NCI-H2107 (cell line): ENCODE measurements at regions not wholly inside any gene's neighbourhood (a gene's known extent, or its start where the extent isn't known, plus 50 kb on each side); places are given as distances from the start of the nearest gene placed in this dataset.
"Not testable (repeated sequence)": the region's sequence is repeated elsewhere in the genome, so short reads cannot be mapped to it uniquely, and the experiment has no call there.

Experiments used
- DNase-seq: peaks from one replicate; lab custom pipeline; 2025; lab: John Stamatoyannopoulos, UW

DNA sequence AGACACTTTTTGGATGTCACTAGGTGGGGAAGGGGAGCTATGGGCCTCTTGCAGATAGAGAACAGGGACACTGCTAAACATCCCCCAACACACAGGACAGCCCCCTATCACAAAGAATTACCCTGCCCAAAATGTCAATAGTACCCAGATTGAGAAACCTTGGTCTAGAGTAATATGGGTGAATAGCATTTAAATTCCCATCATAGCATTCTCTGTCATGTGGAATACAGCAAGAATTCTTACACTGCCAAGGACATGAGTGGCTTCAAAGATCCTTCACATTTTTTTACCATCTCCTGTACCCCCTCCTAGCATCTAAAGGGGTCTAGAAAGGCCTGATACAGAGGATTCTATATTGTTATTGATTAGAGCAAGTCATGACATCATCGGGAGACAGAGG is 83.1 kb upstream of the SSTR4 start:
- no peak for DNase-seq

DNA sequence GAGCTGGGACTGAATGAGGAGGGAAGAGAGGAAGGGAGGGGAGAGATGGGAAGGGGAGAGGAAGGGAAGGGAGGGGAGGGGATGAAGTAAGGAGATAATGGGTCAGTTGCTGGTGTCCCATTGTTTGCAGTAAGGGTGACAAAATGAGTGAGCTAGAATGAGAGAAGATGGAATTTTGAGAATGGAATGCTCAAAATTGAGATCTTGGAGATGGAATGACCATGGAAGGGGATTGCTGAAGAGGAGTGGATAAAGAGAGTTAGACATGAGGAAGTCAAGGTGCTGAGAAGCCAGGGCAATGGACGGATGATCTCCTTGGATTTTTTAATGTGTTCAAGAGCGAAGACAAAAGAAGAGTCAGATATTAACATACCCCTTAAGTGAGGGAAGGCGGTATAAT is 80.5 kb upstream of the SSTR4 start:
- no peak for DNase-seq

DNA sequence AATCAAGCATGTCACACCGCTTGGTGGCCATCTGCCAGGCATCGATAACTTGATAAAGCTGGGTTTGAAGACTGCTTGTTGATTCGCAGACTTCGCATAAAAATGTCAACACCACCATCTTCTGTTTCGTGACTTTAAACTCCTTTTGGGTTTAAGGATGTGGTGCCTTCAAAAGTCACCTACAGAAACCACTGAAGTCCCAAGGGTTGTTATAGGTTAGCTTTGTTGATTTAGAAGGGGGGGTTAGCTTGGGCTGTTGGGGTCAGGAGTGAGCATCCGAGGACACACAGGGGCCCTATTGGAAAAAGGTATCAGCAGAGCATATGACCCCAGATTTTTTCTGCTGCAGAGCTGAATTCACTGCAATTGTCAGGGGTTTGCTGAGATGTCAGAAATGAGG is 76.7 kb upstream of the SSTR4 start:
- DNase-seq = no peak

DNA sequence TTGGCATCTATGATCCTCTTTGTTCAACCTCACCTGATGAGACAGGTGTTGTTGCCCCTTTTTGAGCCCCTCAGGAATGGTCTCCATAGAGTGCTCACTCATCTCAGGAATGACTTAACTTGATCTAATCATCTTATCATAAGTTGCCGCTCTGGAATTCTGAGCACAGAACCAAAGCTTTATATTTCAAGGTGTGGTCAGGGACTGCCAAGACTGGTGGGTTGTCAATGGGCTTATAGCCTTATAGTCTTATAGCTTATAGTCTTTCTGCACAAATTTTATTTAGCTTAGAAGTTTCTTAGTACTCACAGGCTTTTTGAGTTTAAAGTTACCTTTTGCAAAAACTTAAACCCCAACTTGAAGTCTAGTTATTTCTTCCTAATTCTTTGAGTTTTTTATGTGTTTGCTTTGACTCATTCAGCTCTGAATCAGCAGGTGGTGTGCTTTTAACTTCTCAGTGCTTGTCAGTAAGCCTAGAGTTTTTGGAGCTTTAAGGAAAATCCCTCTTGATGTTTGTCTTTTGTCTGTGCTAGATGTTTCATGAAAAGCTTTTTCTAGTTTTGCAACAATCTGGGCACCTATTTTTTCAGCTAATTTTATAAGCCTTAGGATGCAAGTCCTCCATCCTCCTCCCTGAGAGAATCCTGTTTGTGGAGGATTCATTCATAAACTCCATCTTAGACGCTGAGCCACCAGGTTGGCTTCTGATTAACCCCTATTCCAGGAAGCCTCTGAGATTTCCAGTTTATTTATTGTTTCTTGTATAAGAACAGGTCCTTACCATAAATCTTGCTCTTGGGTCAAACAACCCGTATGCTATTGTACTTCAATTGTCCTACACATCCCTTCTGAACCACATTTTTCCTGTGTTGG is 72.3 kb upstream of the SSTR4 start:
- DNase-seq = no peak

DNA sequence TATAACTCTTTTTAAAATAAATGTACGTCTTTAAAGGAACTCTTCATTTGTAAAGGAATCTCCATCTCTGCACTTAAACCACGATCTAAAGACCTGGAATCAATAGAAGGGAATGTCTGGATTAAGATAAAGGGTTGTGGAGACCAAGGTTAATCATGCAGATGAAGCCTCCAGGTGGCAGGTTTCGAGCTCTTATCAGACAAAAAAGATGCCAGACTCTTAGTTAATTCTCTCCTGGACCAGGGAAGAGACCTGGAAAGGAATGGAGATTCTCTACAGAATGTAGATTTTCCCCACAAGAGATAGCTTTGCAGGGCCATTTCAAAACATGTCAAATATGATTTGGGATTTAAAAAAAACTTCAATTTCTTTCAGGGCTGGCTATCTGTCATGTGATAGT is 71.5 kb upstream of the SSTR4 start:
- DNase-seq = no peak

DNA sequence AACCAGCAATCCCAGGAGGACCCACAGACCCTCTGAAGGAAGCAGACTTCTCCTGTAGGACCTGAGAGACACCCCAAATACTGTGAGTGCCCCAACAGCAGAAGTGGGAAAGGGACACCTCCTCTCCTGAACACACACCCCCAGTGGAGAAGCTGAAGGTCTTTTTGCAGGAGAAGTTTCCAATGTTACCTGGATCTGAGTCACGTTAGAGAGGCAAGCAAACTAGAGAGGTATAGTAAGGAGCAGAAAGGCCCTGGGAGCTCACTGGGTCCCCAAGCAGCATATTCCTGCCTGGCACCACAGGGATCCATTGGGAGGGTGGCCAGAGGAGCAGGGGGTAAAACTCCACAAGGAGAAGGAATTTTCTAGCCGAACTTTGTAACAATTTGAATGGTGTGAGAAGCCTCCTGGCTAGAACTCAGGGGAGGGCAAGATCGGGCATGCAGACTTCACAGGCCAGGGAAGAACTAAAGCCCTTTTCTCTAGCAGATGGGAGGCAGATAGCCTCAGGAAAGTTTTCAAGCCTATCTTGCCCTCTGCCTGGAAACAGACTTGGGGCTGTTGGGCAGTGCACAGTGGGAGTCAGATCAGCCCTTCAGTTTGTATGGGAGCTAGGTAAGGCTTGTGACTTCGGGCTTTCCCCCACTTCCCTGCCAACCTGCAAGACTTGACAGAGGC is 68.2 kb upstream of the SSTR4 start:
- no peak for DNase-seq

DNA sequence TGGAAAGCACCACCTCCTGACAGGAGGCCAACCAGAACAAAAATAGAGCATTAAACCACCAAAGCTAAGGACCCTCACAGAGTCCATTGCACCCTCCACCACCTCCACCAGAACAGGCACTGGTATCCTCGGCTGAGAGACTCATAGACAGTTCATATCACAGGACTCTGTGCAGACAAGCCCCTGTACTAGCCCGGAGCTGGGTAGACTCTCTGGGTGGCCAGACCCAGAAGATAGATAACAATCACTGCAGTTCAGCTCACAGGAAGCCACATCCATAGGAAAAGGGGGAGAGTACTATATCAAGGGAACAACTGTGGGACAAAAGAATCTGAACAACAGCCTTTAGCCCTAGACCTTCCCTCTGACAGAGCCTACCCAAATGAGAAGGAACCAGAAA is 67.4 kb upstream of the SSTR4 start:
- DNase-seq = not testable (repeated sequence)

DNA sequence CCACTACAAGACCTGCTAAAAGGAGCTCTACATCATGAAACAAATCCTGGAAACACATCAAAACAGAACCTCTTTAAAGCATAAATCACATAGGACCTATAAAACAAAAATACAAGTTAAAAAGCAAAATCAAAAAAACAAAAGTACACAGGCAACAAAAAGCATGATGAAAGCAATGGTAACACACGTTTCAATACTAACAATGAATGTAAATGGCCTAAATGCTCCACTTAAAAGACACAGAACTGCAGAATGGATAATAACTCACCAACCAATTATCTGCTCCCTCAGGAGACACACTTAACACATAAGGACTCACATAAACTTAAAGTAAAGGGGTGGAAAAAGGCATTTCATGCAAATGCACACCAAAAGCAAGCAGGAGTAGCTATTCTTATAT is 66.1 kb upstream of the SSTR4 start:
- DNase-seq = not testable (repeated sequence)

DNA sequence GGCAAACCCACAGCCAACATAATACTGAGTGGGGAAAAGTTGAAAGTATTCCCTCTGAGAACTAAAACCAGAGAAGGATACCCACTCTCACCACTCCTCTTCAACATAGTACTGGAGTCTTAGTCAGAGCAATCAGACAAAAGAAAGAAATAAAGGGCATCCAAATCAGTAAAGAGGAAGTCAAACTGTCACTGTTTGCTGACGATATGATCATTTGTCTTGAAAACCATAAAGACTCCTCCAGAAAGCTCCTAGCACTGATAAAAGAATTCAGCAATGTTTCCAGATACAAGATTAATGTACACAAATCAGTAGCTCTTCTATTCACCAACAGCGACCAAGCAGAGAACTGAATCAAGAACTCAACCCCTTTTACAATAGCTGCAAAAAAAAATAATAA is 64.0 kb upstream of the SSTR4 start:
- DNase-seq = not testable (repeated sequence)

DNA sequence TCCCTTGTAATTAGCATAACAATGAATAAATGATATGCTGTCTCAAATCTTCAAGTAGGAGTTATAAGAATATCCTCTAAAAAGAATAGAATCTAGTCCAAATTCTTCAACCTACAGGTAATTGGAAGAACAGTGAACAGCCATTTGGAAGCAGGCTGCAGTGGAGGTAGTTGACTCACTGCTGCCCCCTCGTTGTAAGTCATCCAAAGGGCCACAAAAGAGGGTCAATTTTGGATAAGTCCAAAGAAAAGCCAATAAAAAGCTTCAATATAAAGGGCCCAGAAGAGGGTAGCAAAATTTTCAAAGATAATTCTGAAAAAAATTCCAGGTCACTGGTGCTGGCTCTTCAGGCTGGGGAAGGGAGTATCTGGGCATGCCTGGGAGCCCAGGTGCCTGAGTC is 60.8 kb upstream of the SSTR4 start:
- DNase-seq = no peak

DNA sequence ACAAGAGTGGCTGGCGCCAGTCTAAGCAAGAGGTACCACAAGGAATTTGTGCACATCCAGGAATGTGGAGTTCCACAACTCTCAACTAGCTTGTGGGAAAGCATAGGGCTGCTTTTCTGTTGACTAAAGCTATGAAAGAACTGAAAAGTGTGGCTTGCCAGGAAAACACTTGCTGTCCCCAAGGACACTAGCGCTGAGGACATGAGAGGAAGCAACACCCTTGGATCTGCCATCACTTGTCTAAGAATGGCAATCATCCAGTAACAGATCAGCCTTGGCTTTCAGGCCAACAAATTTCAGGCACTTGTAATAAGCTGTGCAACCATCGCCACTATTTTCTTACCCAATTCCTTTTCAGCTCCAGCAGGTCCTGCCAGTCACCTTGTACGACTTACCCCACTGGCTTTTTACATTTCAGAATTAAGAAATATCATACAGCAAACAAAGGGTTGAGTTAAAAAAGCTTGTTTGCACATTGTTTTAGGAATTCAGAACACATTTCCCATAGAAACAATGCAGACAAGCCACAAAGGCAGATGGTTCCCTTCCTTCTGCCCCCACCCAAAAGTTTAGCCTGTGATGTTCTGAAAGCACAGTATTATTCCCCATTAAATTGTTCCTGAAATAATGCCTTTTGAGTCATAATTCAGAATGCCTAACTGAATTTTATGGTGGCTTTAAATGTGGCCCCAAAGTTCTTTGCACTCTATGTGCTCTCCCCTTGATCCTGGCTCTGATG is 57.9 kb upstream of the SSTR4 start:
- no peak for DNase-seq

DNA sequence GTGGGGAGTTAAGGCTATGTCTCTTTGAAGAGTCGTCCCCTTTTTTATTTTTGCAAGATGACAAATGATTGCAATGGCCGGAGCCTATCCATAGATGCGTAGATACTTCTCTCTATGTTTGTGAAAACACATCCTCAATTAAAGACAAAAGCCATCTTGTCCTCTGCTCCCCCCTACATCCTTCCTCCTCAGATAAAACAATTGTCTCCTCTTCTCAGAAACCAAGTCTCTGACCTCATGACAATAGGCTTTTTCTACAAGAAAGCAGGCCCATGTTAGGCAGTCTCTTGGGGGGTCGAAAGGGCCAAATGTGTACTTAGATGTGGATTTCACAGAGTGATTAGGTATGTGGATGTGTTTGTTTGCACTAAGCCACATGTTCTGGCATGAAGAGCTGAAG is 51.1 kb upstream of the SSTR4 start:
- DNase-seq = no peak

DNA sequence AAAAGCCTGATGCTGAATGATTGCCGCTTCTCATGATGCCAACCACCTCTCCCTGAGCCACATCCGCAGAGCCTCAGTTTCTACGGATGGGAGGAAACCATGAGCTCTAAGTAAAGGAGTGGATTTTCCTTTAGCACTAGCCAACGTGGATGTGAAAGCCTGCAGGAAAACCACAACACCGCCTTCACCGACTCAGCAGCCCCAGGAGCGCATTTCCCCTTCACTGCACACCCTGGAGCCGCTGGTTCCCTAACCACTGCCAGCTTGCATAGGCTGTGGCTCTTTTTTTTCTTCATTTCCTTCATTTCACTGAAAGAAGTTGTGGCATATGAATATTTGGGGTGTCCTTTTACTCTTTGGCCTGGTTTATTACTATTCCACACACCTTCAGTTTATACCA is 50.5 kb upstream of the SSTR4 start:
- DNase-seq = no peak

DNA sequence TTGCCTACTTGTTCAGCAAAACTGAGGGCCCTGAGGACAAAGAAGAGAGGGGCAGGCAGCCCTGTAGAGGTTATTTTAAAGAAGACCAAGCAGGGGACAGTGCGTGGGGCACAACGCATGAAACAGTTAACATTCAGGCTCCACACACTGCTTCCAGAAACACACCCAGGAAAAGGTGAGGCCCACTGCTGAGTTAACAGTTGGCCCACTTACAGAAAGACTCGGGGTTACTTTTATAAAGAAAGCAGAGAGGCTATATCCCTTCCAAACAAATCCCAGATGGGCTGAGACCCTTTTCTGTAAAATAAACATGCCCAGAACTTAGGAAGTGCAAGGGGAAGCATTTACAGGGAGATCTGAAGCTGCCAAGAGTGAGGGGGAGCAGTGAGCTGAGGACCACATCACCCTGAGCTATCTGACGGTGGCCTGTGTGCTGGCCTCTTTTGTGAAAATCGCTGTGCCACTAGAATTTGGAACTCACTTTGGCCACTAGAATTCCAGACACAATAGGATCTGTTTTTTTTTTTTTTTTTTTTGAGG is 49.8 kb upstream of the SSTR4 start:
- DNase-seq = no peak
